COLO829 (cell line): ENCODE measurements at regions not wholly inside any gene's neighbourhood (a gene's known extent, or its start where the extent isn't known, plus 50 kb on each side); places are given as distances from the start of the nearest gene placed in this dataset.
"Not testable (repeated sequence)": the region's sequence is repeated elsewhere in the genome, so short reads cannot be mapped to it uniquely, and the experiment has no call there.

Experiments
- DNase-seq: peaks from one replicate; pipeline ENCODE4 v3.0.0; 2012; ENCODE audit warnings: low spot score

DNA sequence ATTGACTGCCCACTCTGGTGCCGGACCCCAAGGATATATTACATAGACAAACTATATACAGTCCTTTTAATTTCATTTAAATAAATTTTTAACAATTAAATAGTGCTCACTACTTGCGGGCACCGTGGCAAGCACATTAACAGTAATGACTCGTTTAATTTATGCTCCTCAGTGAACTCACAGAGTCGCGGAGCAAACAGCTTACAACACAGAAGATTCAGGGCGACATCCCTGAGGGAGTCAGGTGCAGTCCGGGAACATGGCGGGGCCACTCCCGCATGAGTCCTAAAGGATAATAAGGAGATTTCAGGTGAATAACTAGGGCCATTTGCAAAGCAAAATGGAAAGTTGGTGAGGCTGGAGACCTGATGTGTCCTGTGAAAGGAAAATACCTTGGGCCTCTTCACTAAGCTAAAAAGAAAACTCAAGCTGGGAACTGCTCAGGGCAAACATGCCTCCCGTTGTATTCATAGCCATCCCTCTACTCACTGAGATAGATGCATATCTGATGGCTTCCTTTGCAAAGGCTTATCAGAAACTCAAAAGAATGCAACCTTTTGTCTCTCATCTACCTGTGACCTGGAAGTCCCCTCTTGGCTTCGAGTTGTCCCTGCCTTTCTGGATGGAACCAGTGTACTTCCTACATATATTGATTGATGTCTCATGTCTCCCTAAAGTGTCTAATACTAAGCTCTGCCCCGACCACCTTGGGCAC lies 125.6 kb downstream of the KLF6 start:
- DNase-seq: no peak

DNA sequence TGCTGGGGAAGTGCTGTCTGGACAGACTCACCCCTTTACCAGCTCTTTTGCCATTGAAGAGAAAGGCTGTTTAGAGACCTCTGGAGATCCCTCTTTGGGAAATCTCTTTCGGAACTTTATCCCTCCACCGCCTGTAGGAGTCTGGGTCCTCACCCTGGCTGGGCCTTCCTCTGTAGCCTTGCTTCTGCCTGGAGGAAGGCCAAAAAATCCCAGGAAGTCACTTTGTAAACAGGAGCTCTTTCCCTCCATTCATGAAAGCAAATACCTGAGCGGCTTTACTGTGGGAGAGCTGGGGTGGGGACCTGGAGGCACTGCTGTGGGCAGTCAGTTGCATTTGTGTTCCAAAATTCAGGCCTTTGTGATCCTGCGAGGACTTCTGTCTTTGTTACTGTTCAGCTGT lies 126.2 kb downstream of the KLF6 start:
- no peak for DNase-seq

DNA sequence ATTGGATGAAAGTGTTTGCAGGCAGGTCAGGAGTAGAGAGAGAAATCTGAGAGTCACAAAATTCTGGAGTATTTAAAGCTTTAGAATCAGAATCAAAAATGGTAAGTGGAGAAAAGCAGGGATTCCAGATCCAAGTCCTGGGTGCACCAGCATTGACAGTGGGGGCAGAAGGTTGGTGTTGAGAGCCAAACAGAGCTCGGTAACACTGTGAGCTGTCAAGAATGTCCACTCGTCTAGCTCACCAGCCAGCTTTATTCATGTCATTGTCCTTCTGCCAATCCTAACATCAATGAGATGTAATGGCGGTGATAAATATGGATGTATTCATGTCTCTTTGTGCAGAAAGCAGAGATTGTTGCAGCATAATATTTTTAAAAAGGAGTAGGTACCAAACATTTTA lies 128.8 kb downstream of the KLF6 start:
- no peak for DNase-seq

DNA sequence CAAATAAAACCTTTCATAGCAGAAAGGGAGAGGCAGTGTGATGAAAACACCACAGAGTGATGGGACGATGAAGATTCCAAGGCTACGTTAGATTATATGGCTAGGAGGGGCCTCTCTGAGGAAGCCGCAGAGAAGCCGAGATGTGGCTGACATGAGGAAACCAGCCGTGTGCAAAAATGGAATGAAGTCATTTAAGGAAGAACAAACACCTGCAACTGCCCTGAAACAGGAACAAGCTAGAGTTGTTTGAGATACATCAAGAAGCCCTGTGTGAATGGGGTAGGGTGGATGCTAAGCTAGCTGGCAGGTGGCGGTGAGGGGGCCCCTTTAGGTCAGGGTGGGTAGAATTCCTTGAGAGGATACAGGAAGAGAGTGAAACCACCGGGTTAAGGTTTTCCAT lies 129.5 kb downstream of the KLF6 start:
- no peak for DNase-seq

DNA sequence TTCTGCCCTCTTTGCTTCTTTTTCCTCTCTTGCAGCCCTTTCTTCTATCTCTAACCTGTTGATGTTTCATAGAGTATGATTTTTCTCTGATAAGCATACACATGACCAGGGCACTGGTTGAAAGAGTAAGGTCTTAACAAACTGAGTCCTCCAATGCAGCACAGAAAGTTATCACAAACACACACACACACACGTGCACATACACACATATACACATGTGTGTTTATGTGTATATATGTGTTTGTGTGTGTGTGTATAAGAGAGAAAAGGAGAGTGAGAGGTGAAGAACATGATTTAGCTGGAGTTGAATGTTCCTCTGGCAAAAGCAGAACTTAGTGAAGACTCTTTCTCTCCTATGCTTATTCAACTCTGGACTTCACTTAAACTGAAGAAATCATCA lies 130.0 kb downstream of the KLF6 start:
- no peak for DNase-seq

DNA sequence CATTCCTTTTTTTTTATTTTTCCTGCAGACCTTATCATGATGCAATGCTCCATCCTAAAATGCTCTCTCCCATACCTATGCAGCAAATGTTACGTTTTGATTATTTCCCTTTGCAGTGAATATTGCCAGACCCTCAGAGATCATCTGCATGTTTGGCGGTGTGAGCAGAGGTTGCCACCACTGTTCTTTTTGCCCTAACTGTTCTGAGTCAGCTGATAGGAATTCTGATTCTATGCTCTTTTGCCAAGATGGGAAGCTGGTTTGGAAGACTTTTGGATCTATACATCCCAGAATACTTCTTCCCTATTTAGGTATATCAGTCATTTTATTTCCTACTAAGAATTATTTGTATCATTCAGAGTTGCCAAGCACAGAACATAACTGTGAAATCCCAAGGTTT lies 130.5 kb downstream of the KLF6 start:
- no peak for DNase-seq

DNA sequence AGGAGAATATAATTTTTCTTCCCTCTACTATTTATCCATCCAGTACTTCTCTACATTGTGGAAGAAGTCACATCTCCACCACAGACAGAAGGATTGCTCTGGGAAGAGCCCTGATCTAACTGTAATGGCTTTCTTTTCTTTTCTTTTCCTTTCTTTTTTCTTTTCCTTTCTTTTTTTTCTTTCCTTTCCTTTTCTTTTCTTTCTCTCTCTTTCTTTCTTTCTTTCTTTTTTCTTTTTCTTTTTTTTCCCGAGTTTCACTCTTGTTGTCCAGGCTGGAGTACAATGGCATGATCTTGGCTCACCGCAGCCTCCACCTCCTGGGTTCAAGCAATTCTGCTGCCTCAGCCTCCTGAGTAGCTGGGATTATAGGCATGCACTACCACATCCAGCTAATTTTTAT lies 131.7 kb downstream of the KLF6 start:
- DNase-seq: not testable (repeated sequence)

DNA sequence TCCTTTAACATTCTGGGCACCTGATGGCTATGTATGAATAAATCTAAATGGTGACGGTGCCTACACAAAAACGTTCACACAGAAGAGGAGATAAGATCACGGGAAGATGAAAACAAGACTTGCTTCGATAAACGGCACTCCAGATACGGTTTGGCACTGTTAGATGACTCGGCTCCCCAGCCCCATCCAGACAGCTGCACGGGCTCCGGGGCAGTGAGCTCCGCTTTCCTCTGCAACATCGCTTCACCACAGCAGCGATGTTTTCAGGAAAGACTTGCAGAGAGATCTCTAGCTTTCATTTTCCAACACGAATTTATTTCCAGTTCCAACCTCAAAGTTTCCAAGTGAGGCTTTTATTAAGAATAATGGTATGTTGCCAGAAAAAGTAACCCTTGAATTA lies 132.1 kb downstream of the KLF6 start:
- DNase-seq: no peak

DNA sequence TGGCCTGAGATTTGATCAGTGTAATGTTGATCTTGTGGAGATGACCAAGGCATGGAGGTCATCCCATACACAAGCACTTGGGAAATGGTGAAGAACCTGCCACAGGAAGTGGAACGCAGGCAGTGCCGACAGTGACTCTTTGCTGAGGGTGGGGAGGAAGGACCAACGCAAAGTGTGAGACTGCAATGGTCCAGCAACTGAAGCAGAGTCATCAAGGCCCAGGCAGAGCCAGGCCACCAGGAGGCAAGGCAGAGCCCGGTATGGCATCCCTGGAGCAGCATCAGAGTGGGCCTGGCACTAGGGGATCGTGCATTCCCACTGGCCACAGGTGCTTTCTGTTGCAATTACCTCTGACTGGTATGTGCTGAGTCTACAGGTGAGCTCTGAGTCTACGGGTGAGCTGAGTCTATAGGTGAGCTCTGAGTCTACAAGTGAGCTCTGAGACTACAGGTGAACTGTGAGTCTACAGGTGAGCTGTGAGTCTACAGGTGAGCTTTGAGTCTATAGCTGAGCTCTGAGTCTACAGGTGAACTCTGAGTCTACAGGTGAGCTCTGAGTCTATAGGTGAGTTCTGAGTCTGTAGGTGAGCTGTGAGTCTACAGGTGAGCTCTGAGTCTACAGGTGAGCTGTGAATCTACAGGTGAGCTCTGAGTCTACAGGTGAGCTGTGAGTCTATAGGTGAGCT lies 132.9 kb downstream of the KLF6 start:
- DNase-seq: no peak

DNA sequence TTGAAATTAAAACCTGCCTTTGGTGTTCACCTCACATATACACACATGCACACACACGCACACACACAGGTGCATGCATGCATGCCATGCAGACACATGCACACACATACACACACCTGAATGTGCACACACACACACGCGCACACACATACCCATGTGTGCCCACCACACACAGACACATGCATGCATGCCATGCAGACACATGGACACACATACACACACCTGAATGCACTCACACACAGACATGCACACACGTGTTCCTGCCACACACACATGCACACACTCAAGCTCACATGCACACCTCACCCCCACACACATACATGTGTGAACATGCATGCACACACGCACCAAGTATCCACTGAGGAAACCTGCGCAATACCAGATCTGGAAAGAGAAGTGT lies 136.4 kb downstream of the KLF6 start:
- DNase-seq: no peak

DNA sequence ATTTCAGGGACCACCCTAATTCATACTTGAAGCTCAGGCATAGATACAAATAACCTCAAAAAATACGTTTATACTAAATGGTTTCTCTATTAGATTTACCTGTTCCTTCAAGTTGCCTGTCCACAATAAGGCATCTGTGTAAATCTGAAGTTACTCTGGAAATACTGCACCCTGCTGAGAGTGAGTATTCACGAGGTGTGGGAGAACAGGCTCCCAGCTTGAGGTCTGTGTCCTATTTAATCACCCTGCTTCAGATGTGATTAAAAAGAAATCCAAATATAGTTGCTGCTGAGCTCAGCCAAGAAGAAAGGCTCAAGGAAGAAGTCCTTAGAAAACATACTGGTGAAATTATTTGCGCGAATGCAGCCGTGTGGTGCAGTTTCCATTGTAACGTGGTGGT lies 136.8 kb downstream of the KLF6 start:
- no peak for DNase-seq

DNA sequence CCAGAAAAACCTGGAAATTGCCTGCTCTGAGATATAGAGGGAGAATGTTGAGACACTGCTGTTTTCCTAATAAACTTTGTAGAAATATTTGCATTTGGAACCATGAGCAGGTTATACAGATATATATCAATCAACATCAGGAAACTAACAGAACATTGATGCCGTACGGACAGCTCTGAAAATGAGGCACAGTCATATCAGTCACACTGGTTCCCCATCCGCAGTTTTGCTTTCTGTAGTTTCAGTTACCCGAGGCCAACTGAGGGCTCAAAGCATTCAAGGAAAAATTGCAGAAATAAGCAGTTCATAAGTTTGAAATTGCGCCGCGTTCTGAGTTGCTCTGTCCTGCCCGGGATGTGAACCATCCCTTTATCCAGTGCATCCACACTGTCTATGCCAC lies 137.9 kb downstream of the KLF6 start:
- no peak for DNase-seq

DNA sequence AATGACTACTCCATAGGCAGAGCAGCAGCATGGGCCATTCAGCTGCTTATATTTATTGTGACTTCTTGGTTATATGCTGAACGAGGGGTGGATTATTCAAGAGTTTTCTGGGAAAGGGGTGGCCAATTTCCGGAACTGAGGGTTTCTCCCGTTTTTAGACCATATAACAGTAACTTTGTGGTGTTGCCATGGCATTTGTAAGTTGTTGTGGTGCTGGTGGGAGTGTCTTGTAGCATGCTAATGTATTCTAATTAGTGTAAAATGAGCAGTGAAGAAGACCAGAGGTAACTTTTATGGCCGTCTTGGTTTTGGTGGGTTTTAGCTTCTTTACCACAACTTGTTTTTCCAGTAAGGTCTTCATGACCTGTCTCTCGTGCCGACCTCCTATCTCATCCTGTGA lies 139.6 kb downstream of the KLF6 start:
- no peak for DNase-seq

DNA sequence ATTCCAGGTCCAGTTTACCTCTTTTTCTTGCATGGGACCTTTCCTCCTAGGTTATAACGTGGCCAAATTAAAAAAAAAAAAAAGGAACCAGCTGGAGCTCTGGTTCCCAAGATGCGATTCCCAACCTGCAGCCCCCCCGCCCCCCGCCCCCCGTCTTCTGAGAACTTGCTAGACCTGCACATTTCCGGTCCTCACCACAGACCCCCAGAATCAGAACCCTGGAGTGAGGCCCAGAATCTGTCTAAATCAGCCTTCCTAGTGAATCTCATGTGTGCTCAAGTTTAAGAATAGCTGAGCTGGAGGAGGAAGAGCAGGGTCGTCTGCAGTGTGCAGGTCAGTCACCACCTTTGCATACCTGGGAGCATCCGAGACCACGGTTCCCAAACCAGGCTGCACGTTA lies 144.2 kb downstream of the KLF6 start:
- no peak for DNase-seq

DNA sequence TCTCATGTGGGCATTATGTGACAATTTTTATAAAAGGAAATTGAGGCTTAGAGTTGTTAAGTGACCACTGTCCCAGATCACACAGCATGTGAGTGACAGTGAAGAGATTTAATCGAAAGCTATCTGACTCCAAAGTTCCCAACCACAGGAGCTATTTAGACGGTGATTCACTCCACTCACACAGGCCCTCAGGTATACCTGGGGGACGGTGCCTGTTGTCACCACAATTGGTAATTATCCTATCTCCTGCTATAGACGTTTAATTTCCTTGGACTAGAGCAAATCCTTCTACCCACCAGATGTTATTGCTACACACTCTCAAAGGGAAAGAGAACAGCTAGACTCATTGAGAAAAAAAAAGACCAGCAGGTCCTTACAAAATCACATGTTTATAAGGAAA lies 145.5 kb downstream of the KLF6 start:
- DNase-seq: no peak

DNA sequence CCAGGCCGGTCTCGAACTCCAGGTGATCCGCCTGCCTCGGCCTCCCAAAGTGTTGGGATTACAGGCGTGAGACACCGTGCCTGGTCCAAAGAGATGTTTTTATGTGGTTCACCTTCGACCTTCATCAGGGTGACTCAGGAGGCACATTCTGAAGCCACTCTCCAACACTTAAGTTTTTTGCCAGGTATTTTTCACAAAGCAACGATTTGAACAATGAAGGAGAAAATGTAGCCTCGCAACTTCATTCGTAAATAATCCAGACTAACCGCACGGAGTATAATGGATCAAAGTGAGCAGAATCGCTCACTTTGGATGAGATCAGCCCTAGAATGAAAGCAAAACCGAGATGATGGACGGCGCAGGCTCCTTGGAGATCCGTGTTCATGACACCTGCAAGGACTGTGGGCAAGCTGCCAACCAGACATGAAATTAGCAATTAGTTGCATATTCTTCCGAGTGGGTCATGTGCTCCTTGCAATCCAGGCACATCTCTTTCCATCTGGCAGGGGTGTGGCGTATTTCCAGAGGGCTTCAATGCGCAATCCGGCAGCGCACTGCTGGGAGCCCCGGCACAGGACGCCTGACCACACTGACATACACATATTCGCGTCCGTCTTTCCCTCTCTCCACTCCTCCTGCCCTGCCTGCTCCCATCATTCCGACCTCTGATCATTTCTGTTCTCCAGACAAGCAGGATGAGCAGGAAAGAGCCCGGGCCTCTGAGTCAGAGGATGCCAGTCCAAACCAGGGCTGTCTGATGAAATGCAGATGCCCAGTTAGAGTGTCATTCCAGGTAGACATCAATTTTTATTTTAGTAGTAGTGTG lies 148.4 kb downstream of the KLF6 start:
- no peak for DNase-seq

DNA sequence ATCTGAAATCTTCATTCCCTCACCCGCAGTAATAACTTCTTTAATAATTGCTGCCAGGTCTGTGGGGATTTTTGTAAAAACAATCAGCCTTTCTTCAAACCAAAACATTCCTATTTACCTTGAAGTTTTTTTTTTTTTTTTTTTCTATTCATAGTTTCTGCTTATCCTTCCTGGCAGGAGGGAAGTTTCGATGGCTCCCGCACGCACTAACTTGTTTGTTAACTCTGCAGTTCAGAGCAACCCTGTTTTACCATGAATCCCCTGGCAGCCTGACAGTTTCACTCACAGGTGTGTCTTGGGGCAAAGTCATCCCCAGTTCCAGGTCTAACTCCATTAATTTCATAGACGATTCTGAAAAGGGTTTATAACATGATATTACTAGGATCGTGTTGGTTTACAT lies 149.3 kb downstream of the KLF6 start:
- DNase-seq: no peak

DNA sequence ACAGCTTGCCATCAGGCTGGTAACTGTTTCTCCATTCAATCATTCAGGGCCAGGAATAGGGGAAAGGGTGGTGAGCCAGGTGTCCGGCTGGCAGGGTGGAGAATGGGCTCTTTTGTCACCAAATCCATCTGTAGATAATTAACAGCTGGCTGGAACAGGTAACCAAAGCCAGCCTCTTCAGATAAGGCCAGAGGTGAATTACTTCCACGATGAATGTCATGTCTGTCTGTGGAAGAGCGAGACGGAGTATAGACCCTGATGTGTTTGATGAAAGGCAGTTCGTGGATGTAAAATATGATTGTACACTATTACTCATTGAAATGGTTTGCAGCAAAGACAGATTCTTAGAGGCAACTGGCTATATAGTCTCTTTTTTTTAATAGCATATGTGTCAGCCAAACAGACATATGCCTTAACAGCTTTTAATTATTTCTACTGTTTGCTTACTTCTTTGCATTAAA lies 149.8 kb downstream of the KLF6 start:
- no peak for DNase-seq

DNA sequence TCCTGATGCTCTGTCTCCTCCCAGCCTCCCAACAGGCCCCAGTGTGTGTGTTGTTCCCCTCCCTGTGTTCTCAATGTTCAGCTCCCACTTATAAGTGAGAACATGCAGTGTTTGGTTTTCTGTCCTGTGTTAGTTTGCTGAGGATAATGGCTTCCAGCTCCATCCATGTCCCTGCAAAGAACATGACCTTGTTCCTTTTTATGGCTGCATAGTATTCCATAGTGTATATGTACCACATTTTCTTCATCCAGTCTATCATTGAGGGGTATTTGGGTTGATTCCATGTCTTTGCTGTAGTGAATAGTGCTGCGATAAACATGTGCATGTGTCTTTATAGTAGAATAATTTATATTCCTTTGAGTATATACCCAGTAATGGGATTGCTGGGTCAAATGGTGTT lies 150.4 kb downstream of the KLF6 start:
- DNase-seq: not testable (repeated sequence)

DNA sequence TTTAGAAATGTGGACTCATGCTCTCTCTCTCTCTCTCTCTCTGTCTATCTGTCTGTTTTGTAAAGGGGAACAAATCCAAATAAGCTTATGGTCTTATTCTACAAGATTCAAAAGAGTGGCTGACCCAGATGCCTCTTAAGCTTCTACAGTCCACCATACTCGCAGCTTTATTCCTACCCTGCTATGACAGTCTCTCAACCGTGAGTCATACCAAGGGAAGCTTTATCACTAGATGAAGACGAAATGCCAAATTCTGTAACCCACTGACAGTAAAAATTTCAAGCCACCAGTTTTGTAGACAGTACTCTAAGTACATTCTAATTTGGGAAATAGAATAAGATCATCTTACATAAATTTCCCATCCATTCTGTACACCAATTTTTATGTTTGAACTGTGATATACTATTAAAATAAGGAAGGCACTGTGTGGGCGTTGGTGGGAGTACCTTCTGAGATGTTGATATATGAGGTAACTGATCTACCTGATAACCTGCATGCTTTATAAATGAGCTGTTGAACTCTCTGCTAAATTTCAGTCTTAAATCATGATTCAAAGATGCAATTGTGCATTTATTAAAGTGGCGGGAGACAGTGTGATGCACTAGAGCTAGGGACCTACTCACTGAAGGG lies 153.2 kb downstream of the KLF6 start:
- DNase-seq: no peak

DNA sequence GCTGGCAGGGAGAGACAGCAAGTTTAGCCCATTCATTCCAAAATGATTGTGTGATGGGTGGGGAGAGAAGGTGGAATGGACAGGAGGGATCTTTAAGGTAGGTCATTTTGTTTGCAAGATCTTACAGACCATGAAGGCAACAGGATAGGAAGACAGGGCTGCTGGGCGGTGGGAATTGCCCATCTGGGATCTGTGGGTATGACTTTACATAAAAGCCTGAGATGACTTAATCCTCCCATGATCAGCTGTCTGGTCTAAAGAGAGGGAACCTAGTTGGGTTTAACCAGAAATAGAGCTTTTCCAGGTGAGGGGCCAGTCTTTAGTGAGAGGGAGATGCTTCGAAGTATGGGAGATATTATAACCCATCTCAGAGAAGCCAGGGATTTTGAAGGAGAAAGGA lies 153.7 kb downstream of the KLF6 start:
- no peak for DNase-seq

DNA sequence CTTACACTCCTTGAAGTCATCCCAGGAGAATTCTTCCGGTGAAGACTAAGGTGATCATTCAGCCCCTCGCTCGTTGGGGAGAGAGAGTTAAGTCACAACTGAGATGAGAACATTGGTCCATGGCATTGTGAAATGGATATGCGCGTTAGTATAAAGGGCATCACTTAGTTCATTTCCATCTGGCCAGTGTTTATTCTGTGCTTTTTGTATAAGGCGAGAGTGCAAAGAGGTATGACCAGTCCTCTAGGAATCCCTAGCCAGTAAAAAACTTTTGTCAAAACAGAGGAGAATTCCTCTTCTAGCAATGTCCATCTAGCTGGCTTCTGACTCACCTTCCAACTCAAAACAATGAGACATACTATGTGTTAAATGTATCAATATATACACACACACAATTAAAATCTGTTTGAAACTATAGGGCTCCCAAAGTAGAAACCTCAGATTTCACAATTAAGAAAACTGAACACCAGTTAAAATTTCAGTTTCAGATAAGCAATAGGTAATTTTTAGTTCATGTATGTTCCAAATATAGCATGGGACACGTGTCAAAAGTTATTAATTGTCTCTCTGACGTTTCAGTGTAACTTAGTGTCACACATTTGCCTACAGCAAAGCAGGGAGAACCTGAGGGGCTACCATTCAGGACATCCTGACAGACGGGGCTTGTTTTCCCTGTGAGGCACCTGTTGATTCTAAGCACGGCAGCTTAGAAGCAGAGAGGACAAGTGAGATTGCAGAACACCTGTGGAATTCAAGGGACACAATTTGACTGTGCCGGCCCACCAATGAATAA lies 158.9 kb downstream of the KLF6 start:
- no peak for DNase-seq
